MM.1S (cell line): ENCODE measurements at regions not wholly inside any gene's neighbourhood (a gene's known extent, or its start where the extent isn't known, plus 50 kb on each side); places are given as distances from the start of the nearest gene placed in this dataset.

Experiments
- CTCF ChIP-seq: fragments of 300-600 bp; sonication (generic); IDR thresholded peaks from 2 replicates; pipeline ENCODE4 v1.5.1; 2016; ENCODE audit warnings: antibody characterized with exemption, low read length, mixed read lengths
- EZH2 ChIP-seq: fragments of 300-600 bp; sonication (generic); optimal IDR thresholded peaks from 2 replicates; pipeline ENCODE3; 2017; ENCODE audit warnings: low read depth, mild to moderate bottlenecking, antibody characterized with exemption, low read length, mixed read lengths

DNA sequence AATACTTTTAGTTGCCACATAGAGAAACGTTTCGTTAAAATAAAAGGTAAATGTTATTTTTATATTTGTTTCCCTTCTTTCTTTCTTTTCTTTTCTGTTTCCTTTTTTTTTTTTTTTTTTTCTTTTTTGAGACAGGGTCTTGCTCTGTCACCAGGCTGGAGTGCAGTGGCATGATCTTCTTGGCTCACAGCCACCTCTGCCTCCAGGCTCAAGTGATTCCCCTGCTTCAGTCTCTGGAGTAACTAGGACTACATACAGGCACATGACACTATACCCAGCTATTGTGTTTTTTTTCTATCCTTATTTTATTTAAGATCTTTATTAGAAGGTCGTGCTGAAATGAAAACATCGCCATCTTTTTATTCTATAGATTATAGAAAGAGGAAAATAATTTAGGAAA is 661.8 kb upstream of the MBL2 start:
- TF ChIP-seq EZH2: no peak
- TF ChIP-seq CTCF: no peak
